Activated T-cell treated with anti-CD3 and anti-CD28 coated beads, Interleukin-2, amount 50 U/mL, for 4 hours (primary cell): ENCODE measurements at regions not wholly inside any gene's neighbourhood (a gene's known extent, or its start where the extent isn't known, plus 50 kb on each side); places are given as distances from the start of the nearest gene placed in this dataset.

Source experiments
- ATAC-seq, 2 donors: fragments of 200-7000 bp; cut with Tn5 transposase; one replicate each; pipeline ENCODE4 v1.10.0; 2021
- DNase-seq: peaks from one replicate; pipeline ENCODE4 v3.0.0-alpha.2; 2020
- H3K27me3 Mint-ChIP-seq: one replicate; pipeline ENCODE4 v1.8.0; 2021; ENCODE audit warnings: low read depth, mixed read lengths
- H3K36me3 Mint-ChIP-seq: one replicate; pipeline ENCODE4 v1.8.0; 2022; ENCODE audit warnings: mixed read lengths; ENCODE audit not compliant: insufficient read depth
- H3K4me1 Mint-ChIP-seq: one replicate; pipeline ENCODE4 v1.8.0; 2021; ENCODE audit warnings: low read depth, mixed read lengths
- H3K4me3 Mint-ChIP-seq: one replicate; pipeline ENCODE4 v1.8.0; 2021; ENCODE audit warnings: mild to moderate bottlenecking, moderate library complexity, mixed read lengths
- H3K9me3 Mint-ChIP-seq: one replicate; pipeline ENCODE4 v1.8.0; 2021; ENCODE audit warnings: mixed read lengths

DNA sequence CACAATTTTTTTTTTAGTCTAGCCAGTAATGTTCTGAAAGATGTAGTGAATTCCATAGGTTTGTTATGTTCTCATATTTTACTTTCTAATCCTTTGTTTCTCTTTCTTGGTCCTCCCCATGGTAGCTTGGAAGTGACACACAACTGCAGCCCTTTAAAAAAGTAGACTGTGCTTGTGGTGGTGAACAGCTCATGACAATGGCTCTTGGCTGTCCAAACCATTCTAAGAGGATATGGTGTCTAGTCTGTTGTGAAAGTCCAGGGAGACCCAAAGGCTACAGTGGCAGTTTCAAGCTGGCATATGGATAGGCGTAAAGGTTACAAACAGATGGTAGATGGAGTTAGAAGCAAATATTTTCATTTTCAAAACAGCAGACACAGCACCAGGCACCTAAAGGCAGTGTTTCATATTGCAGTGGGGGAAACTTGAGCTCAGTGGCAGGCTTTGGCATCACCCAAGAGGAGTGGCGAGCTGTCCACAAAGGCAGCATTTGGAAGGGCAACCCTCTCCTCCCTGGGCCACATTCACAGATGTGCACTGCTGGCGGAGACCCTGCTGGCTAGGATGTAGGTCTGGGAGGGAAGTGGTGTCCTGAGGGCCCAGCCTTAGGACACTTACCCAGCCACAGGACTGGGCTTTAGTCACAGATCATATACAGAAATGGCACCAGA, 102.1 kb downstream of the DYRK2 start:
- H3K9me3 Mint-ChIP-seq = peaks cover 5% of the 10 kb centered on the region
- H3K4me1 Mint-ChIP-seq = no peaks in the 10 kb centered on the region
- peaks cover 2% of the 10 kb centered on the region for H3K36me3 Mint-ChIP-seq
- no peak for ATAC-seq
- no peaks in the 10 kb centered on the region for H3K27me3 Mint-ChIP-seq
- DNase-seq = no peak
- no peak overlapping the region for H3K4me3 Mint-ChIP-seq

DNA sequence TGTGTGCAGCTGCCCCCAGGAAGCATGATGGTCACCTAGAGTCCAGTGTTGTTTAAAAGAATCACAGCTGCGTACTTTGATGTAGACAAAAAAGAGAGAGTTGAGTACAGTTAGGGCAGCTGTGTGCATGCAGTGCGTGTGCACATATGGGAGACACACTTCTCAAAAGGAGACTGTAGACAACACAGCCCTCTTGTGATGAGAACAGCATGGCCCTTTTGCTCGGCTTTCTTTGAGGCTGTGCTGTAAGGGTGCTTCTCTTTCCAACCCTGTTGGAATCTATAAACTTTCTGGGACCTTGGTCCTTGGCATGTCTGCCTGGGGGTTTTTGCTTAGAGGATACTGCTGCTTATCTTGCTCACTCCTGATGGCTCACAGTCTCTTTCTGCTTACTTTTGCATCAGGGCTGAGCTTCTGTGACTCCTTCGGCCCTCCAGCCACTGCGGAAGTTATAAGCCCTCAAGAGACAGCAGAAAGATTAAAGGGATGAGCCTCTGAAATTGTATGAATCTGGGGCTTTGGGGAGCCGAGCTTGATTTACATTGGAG, 102.9 kb downstream of the DYRK2 start:
- no peaks in the 10 kb centered on the region for H3K9me3 Mint-ChIP-seq
- DNase-seq = no peak
- H3K4me3 Mint-ChIP-seq = no peak overlapping the region
- H3K36me3 Mint-ChIP-seq = no peaks in the 10 kb centered on the region
- peaks cover 4% of the 10 kb centered on the region for H3K4me1 Mint-ChIP-seq
- H3K27me3 Mint-ChIP-seq = no peaks in the 10 kb centered on the region
- no peak for ATAC-seq

DNA sequence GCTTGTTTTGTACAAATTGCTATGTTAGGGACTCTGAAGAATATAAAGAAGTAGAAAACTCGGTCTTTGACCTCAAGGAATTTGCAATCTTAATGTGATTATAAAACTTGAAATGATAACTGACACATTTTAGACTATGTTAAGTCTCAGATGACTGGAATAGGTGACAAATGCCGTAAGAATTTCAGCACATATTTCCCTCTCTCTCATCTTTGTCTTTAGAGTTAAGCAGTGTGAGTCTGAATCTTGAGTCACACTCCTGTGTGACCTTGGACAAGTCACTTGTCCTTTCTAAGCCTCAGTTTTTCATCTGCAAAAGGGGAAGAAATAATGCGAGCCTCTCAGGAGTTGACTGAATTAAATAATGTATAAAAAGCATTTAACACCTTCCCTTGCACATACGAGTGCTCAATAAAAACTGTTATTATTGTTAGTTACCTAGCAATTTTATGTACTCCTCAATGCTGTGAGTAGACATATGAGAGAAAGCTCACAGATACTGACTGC, 103.7 kb downstream of the DYRK2 start:
- no peaks in the 10 kb centered on the region for H3K36me3 Mint-ChIP-seq

DNA sequence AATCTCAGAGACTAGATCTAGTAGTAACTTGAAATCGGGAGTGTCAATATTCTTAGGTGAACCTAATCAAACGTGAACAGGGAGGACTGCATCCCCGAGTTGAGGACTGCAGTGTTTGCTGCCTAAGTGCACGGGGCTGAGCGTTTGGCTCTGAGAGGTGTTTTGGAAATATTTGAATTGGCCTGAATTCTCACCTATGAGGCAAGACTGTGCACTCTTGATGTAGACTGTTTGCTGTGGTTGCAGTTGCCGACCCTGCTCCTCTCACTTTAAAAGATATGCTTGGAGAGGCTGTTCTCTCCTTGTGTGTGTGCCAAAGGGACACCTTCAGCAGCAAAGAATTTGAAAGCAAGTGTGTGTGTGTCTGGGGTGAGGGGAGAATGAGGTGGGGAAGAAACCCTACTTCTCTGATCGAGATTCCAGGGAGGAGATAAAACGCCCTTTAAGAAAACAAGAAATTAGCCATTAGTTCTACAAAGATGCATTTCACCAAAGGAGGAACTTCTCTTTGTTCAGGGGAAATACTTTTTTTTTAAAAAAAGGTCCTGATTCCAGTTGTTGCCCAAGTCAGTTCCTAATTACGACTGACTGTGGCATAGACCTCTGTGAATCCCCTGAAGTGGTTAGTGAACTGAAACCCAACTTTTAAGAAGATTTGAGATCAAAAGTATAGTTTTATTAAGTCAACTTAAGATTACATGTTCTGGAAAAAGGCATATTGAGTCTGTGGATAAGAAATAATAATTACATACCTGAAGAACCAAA, 106.6 kb downstream of the DYRK2 start:
- Mint-ChIP-seq H3K9me3 (peaks cover 4% of the 10 kb centered on the region), H3K4me3 (no peak overlapping the region), H3K4me1 (peaks cover 18% of the 10 kb centered on the region), H3K27me3 (no peaks in the 10 kb centered on the region), H3K36me3 (no peaks in the 10 kb centered on the region)
- no peak for DNase-seq
- no peak for ATAC-seq

More for the DNA sequence above, 103.7 kb downstream of the DYRK2 start:
- H3K9me3 Mint-ChIP-seq = no peaks in the 10 kb centered on the region
- no peaks in the 10 kb centered on the region for H3K27me3 Mint-ChIP-seq
- DNase-seq (no peak), ATAC-seq (no peak)
- peaks cover 7% of the 10 kb centered on the region for H3K4me1 Mint-ChIP-seq
- no peak overlapping the region for H3K4me3 Mint-ChIP-seq

DNA sequence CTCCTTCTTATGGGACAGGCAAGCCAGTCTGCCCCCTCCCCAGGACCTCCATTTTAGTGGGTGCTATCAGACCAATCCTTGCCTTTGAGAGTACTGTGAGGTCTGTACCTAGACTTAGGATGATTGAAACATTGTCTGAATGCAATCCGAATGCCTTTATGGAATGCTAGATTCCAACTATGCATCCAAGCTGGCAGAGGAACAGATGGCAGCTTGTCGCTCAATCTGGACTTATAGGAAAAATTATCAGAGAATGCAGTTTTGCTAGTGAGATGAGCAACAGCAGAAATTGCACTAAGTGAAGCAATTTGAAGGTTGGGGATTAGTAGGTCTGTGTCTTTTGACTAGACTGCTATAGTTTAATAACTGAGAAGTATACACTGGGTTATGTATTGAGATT, 109.1 kb downstream of the DYRK2 start:
- Mint-ChIP-seq H3K9me3 (peaks cover 4% of the 10 kb centered on the region), H3K4me3 (no peak overlapping the region), H3K27me3 (no peaks in the 10 kb centered on the region), H3K4me1 (peaks cover 24% of the 10 kb centered on the region), H3K36me3 (no peaks in the 10 kb centered on the region)
- ATAC-seq (no peak), DNase-seq (no peak)

DNA sequence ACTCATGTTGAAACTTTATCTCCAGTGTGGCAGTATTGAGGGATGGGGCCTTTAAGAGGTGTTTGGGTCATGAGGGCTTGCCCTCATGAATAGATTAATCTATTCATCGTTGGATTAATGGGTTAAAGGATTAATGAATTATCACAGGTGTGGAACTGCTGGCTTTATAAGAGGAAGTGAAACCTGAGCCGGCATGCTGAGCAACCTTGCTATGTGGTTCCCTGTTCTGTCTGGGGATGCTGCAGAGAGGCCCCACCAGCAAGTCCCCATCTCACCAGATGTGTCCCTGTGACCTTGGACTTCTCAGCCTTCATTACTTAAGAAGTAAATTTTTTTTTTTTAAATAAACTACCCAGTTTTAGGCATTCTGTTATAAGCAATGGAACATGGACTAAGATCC, 109.6 kb downstream of the DYRK2 start:
- Mint-ChIP-seq H3K36me3 (no peaks in the 10 kb centered on the region), H3K27me3 (no peaks in the 10 kb centered on the region), H3K4me1 (peaks cover 24% of the 10 kb centered on the region), H3K4me3 (no peak overlapping the region), H3K9me3 (peaks cover 4% of the 10 kb centered on the region)
- DNase-seq (no peak), ATAC-seq (no peak)

DNA sequence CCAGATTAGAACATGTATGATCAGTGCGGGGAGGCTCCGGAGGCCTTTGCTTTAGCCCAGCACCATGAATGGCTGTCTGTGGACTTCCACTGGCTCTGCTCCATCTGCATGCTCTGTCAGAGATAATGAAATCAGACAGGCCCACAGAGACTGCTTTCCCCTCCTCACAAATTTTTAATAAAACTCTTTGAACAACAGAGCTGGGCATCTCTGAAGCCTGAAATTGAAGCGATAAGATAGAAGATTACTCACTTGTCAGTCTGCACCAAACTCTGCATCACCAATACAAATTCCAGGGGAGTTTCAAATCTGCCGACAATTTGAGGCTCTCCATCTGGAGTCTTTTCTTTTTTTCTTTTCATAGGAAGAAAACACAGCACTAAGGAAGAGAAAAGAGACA, 110.0 kb downstream of the DYRK2 start:
- ATAC-seq = no peak
- H3K4me3 Mint-ChIP-seq = no peak overlapping the region
- no peaks in the 10 kb centered on the region for H3K36me3 Mint-ChIP-seq
- no peak for DNase-seq
- H3K27me3 Mint-ChIP-seq = no peaks in the 10 kb centered on the region
- H3K4me1 Mint-ChIP-seq = peaks cover 24% of the 10 kb centered on the region
- H3K9me3 Mint-ChIP-seq = peaks cover 4% of the 10 kb centered on the region

DNA sequence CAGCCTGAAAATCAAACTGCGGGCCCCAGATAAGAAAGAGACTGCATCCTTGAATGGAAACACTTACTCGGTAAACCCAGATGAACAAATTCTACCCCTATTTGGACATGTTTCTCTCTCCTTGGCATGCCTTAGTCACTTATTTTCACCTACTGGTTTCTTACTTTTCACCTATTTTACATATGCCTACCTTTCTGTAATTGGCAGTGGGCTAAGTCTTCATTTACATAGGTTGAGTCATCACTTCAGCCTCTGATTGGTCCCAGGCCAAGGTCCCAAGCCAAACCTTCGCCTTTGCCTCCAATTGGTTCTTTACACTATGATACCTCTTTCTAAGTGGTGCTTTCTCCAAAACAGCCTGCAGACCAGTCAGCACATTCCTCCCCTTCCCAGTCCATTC, 111.3 kb downstream of the DYRK2 start:
- H3K27me3 Mint-ChIP-seq = no peaks in the 10 kb centered on the region
- H3K9me3 Mint-ChIP-seq = peaks cover 4% of the 10 kb centered on the region
- DNase-seq (no peak), ATAC-seq (peak; percentile 89 to 90)
- H3K36me3 Mint-ChIP-seq = no peaks in the 10 kb centered on the region
- peaks cover 24% of the 10 kb centered on the region for H3K4me1 Mint-ChIP-seq
- peak overlapping the region; percentile 24 for H3K4me3 Mint-ChIP-seq

DNA sequence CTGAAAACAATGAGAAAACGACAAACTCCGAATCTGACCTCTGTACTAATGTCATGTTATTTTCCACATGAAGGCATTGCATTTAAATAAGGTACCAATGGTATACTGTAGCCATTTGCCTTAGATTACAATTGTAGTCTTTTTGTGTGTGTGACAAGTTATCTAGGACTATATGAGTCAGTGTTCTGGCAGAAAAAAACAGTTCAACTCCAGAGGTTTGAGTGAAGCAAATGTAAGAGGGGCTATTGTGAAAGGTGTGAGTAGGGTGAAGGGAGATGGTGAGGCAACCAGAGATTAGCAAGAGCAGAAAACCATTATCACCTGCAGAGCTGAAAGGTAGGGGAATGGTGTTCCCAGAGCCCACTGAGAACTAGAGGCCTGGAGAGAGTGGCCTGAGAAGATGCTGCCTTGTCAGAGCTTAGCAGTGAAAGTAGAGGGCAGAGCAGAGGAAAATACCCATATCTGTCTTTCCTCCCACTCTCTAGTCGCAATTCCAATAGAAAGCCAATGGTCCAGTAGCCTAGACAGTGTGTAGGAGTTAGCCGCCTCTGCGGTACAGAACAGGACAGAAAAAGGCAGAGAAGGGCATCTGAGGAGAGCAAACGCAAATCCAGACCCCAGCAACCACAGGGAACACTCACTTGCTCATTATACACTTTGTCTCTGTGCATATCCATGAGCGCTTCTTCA, 112.2 kb downstream of the DYRK2 start:
- H3K4me3 Mint-ChIP-seq = no peak overlapping the region
- ATAC-seq (peak; percentile 13 to 44), DNase-seq (no peak)
- H3K36me3 Mint-ChIP-seq = no peaks in the 10 kb centered on the region
- peaks cover 24% of the 10 kb centered on the region for H3K4me1 Mint-ChIP-seq
- no peaks in the 10 kb centered on the region for H3K27me3 Mint-ChIP-seq
- H3K9me3 Mint-ChIP-seq = peaks cover 4% of the 10 kb centered on the region

DNA sequence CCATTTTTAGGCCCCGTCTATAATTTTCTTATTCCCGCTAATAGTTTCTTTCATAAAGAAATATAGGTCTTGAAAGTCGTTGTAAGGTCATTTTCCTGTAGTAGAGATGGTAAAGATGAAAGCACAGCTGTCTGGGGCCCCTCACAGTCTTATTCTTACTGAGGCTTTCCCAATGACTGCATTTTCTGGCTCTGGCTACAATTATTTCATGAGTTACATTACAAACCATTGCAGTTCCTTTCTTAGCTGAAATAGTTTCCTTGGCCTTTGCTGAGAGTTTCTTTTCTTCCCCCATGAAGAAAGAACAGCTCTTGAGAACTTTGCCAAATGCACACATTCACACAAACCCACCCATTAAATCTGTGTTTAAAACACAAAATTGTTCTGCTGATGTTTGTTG, 113.0 kb downstream of the DYRK2 start:
- Mint-ChIP-seq H3K36me3 (no peaks in the 10 kb centered on the region), H3K27me3 (no peaks in the 10 kb centered on the region), H3K4me1 (peaks cover 19% of the 10 kb centered on the region), H3K9me3 (peaks cover 4% of the 10 kb centered on the region), H3K4me3 (no peak overlapping the region)
- DNase-seq (no peak), ATAC-seq (no peak)

DNA sequence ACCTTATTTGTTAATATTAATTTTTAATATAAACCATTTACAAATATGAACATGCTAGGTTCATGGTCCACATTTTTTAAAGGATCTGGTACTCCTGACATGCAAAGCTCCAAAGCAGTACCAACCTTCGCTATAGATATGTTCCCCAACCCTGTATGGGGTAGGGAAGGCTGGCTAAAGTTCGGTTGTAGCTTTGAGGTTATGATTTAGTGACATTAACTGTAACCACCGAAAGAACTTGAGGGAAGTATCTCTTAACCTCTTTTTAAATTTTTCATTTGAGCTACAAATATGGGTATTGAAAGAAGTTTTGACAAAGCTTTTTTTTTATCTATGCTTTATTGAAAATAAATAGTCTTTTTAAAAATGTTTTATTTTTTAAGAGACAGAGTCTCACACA, 115.5 kb downstream of the DYRK2 start:
- ATAC-seq (no peak), DNase-seq (no peak)
- H3K27me3 Mint-ChIP-seq = no peaks in the 10 kb centered on the region

DNA sequence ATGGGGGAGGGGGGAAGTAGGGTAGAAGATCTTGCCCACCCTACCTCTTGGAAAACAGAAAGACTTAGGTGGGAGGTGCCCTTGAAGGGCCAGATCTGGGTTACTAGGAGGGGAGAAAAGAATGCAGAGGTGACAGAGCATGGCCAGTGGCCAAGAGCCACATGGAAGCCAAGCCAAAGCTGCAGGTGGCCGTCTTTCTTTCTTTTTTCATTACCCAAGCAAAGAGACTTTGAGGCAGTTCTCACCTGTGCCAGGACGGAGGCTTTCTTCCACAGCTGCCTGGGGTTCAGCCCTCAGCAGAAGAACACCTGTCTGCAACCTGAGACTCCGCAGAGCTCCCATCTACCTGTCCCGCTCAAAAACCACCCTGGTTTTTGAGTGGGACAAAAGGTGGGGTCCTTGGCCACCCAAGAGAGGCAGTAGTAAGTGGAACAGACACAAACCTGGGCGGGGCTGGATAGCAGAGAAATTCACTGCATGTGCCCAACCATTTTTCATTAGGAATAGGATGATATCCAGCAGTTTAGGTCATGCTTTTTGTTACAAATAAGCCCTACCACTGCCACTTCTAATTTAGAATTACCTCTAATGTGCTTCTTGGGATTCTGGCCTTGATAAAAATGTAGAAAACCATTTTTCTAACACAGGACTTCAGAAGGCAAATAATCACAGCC, 116.5 kb downstream of the DYRK2 start:
- Mint-ChIP-seq H3K4me3 (no peak overlapping the region), H3K4me1 (peaks cover 6% of the 10 kb centered on the region), H3K9me3 (no peaks in the 10 kb centered on the region), H3K36me3 (no peaks in the 10 kb centered on the region), H3K27me3 (no peaks in the 10 kb centered on the region)
- no peak for ATAC-seq
- no peak for DNase-seq

More for the DNA sequence above, 115.5 kb downstream of the DYRK2 start:
- Mint-ChIP-seq H3K4me3 (no peak overlapping the region), H3K9me3 (peaks cover 4% of the 10 kb centered on the region), H3K36me3 (no peaks in the 10 kb centered on the region), H3K4me1 (peaks cover 15% of the 10 kb centered on the region)

DNA sequence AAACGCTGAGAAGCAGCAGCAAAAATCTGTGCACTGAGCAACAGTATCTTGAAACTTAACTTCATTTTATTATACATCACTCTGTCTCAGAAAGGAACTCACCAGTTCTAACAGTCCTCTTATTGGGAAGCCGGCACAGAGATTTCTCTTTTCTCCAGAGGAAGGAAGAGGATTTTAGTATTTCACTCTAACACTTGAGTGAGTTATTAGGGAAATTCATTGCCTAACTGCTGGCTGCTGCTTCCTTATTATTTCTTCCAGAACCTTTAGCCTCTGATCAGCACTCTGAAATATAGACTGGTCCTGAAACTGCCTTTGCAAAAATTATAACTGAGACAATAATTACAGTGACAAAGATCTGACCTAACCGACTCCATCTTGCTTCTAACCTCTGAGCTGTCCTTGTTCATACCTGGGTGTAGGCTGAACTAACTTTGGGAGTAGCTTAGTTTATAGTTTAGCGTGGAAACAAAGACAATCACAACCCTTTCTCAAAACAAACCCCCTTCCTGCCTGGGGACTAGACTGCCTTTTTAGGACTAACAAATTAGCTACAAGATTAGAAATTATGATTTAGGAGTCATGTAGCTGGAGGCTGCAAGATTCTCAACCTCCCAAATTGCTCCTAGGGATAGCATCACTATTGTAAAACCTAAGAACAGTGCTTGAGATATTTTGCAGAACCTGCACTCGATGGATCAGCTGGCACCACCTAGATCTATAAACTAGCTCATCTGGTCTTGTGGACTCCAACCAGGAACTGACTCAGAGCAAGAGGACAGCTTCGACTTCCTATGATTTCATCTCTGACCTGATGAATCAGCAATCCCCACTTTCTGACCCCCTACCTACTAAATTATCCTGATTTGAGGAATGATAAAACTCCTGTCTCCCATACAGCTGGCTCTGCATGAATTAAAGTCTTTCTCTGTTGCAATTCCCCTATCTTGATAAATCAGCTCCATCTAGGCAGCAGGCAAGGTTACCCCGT, 117.5 kb downstream of the DYRK2 start:
- no peaks in the 10 kb centered on the region for H3K4me1 Mint-ChIP-seq
- H3K4me3 Mint-ChIP-seq = no peak overlapping the region
- H3K9me3 Mint-ChIP-seq = no peaks in the 10 kb centered on the region
- H3K27me3 Mint-ChIP-seq = no peaks in the 10 kb centered on the region
- H3K36me3 Mint-ChIP-seq = no peaks in the 10 kb centered on the region
- DNase-seq = no peak
- ATAC-seq = no peak
